ACC112 (cell line): ENCODE measurements at regions not wholly inside any gene's neighbourhood (a gene's known extent, or its start where the extent isn't known, plus 50 kb on each side); places are given as distances from the start of the nearest gene placed in this dataset.
A peak's percentile ranks its signal among the peaks of the same experiment; 100 is the strongest.

Experiments used
- H2AFZ ChIP-seq: fragments of 200-600 bp; sonication (generic); one replicate; pipeline ENCODE4 v1.6.0; 2017; ENCODE audit warnings: antibody characterized with exemption, low read length; ENCODE audit not compliant: unreplicated experiment
- H3K27ac ChIP-seq: fragments of 200-600 bp; sonication (generic); 2 replicates; pipeline ENCODE4 v1.5.1; 2014; ENCODE audit warnings: low read depth, mild to moderate bottlenecking, antibody characterized with exemption, low read length, moderate library complexity
- H3K27me3 ChIP-seq: fragments of 200-600 bp; sonication (generic); 2 replicates; pipeline ENCODE4 v1.6.1; 2014; ENCODE audit warnings: mild to moderate bottlenecking, antibody characterized with exemption, low read length, moderate library complexity, mixed read lengths; ENCODE audit not compliant: insufficient read depth
- H3K36me3 ChIP-seq: fragments of 200-600 bp; sonication (generic); 2 replicates; pipeline ENCODE4 v1.6.1; 2016; ENCODE audit warnings: mild to moderate bottlenecking, antibody characterized with exemption, low read length, moderate library complexity, mixed read lengths; ENCODE audit not compliant: insufficient read depth
- H3K4me1 ChIP-seq: fragments of 200-600 bp; sonication (generic); one replicate; pipeline ENCODE4 v1.6.1; 2016; ENCODE audit warnings: low read length, mixed read lengths; ENCODE audit not compliant: insufficient read depth, unreplicated experiment, control insufficient read depth
- H3K4me3 ChIP-seq: fragments of 200-600 bp; sonication (generic); 2 replicates; pipeline ENCODE4 v1.5.1; 2014; ENCODE audit warnings: mild to moderate bottlenecking, low read depth, low read length
- H3K79me2 ChIP-seq: fragments of 200-600 bp; sonication (generic); one replicate; pipeline ENCODE4 v1.6.0; 2016; ENCODE audit warnings: low read length; ENCODE audit not compliant: control insufficient read depth, unreplicated experiment, insufficient read depth

GRCh38 chr1:234746798-234747196 is 136.8 kb upstream of the IRF2BP2 start:
- H3K4me1 ChIP-seq: peaks cover 19% of the 10 kb centered on the region
- H2AFZ ChIP-seq: no peak overlapping the region
- no peak overlapping the region for H3K27ac ChIP-seq
- H3K4me3 ChIP-seq: no peak overlapping the region
- H3K79me2 ChIP-seq: no peaks in the 10 kb centered on the region
- no peaks in the 10 kb centered on the region for H3K36me3 ChIP-seq
- no peaks in the 10 kb centered on the region for H3K27me3 ChIP-seq

- Histone ChIP-seq H3K27ac (no peak overlapping the region), H3K27me3 (no peaks in the 10 kb centered on the region), H3K36me3 (no peaks in the 10 kb centered on the region), H3K4me1 (peaks cover 19% of the 10 kb centered on the region), H2AFZ (no peak overlapping the region), H3K79me2 (no peaks in the 10 kb centered on the region), H3K4me3 (no peak overlapping the region)
Measured at GRCh38 chr1:234745844-234746797, 136.1 kb upstream of the IRF2BP2 start.

- no peak overlapping the region for H3K4me3 ChIP-seq
- no peaks in the 10 kb centered on the region for H3K79me2 ChIP-seq
- H3K36me3 ChIP-seq: no peaks in the 10 kb centered on the region
- H3K4me1 ChIP-seq: peaks cover 19% of the 10 kb centered on the region
- no peak overlapping the region for H3K27ac ChIP-seq
- no peak overlapping the region for H2AFZ ChIP-seq
- H3K27me3 ChIP-seq: no peaks in the 10 kb centered on the region
Measured at GRCh38 chr1:234745276-234745675, 135.3 kb upstream of the IRF2BP2 start.

GRCh38 chr1:234743791-234744611 is 134.0 kb upstream of the IRF2BP2 start:
- Histone ChIP-seq H3K79me2 (no peaks in the 10 kb centered on the region), H3K4me1 (peaks cover 19% of the 10 kb centered on the region), H3K27ac (no peak overlapping the region), H2AFZ (peak overlapping the region; percentile 84), H3K4me3 (peak overlapping the region; percentile 41), H3K36me3 (no peaks in the 10 kb centered on the region), H3K27me3 (no peaks in the 10 kb centered on the region)

GRCh38 chr1:234742622-234743021 is 132.6 kb upstream of the IRF2BP2 start:
- no peak overlapping the region for H3K27ac ChIP-seq
- no peak overlapping the region for H2AFZ ChIP-seq
- H3K27me3 ChIP-seq: no peaks in the 10 kb centered on the region
- H3K79me2 ChIP-seq: no peaks in the 10 kb centered on the region
- H3K36me3 ChIP-seq: no peaks in the 10 kb centered on the region
- no peak overlapping the region for H3K4me3 ChIP-seq
- peaks cover 19% of the 10 kb centered on the region for H3K4me1 ChIP-seq

- no peaks in the 10 kb centered on the region for H3K36me3 ChIP-seq
- no peak overlapping the region for H3K27ac ChIP-seq
- no peak overlapping the region for H2AFZ ChIP-seq
- H3K27me3 ChIP-seq: no peaks in the 10 kb centered on the region
- no peaks in the 10 kb centered on the region for H3K79me2 ChIP-seq
- no peak overlapping the region for H3K4me3 ChIP-seq
- no peaks in the 10 kb centered on the region for H3K4me1 ChIP-seq
Measured at GRCh38 chr1:234737967-234738314, 128.0 kb upstream of the IRF2BP2 start.

- Histone ChIP-seq H3K27me3 (no peaks in the 10 kb centered on the region), H3K4me3 (no peak overlapping the region), H3K79me2 (no peaks in the 10 kb centered on the region), H2AFZ (no peak overlapping the region), H3K4me1 (peaks cover 13% of the 10 kb centered on the region), H3K27ac (no peak overlapping the region), H3K36me3 (no peaks in the 10 kb centered on the region)
Measured at GRCh38 chr1:234735916-234736315, 125.9 kb upstream of the IRF2BP2 start.

GRCh38 chr1:234735476-234735875 is 125.5 kb upstream of the IRF2BP2 start:
- Histone ChIP-seq H3K36me3 (no peaks in the 10 kb centered on the region), H3K79me2 (no peaks in the 10 kb centered on the region), H3K27me3 (no peaks in the 10 kb centered on the region), H2AFZ (no peak overlapping the region), H3K4me1 (peaks cover 18% of the 10 kb centered on the region), H3K27ac (no peak overlapping the region), H3K4me3 (no peak overlapping the region)

GRCh38 chr1:234734869-234735268 is 124.9 kb upstream of the IRF2BP2 start:
- Histone ChIP-seq H3K4me3 (no peak overlapping the region), H2AFZ (no peak overlapping the region), H3K79me2 (no peaks in the 10 kb centered on the region), H3K36me3 (no peaks in the 10 kb centered on the region), H3K4me1 (peaks cover 19% of the 10 kb centered on the region), H3K27me3 (no peaks in the 10 kb centered on the region), H3K27ac (no peak overlapping the region)

- Histone ChIP-seq H3K4me3 (no peak overlapping the region), H2AFZ (no peak overlapping the region), H3K79me2 (no peaks in the 10 kb centered on the region), H3K36me3 (no peaks in the 10 kb centered on the region), H3K27ac (no peak overlapping the region), H3K27me3 (no peaks in the 10 kb centered on the region), H3K4me1 (peaks cover 19% of the 10 kb centered on the region)
Measured at GRCh38 chr1:234734412-234734835, 124.4 kb upstream of the IRF2BP2 start.
